Vagina (tissue), 2 donors: ENCODE measurements at regions not wholly inside any gene's neighbourhood (a gene's known extent, or its start where the extent isn't known, plus 50 kb on each side); places are given as distances from the start of the nearest gene placed in this dataset.

ENCODE experiments used
- DNase-seq, 2 donors: peaks; one replicate each; pipeline ENCODE4 v3.0.0-alpha.2; 2017; ENCODE audit errors: extremely low spot score in 2 of 2
- H3K27ac ChIP-seq: fragments of 200-600 bp; sonication (generic); one replicate; pipeline ENCODE4 v1.5.1; 2019
- H3K27me3 ChIP-seq: fragments of 200-600 bp; sonication (generic); one replicate; pipeline ENCODE4 v1.5.1; 2019
- H3K36me3 ChIP-seq, 2 donors: fragments of 200-600 bp; sonication (generic); one replicate each; pipeline ENCODE4 v1.5.1; 2017 to 2019
- H3K4me1 ChIP-seq: fragments of 200-600 bp; sonication (generic); one replicate; pipeline ENCODE4 v1.5.1; 2019
- H3K4me3 ChIP-seq, 2 donors: fragments of 200-600 bp; sonication (generic); 1 replicate in 1 of 2; 2 replicates in 1 of 2; pipeline ENCODE4 v1.5.1; 2016 to 2019
- H3K9me3 ChIP-seq: fragments of 200-600 bp; sonication (generic); one replicate; pipeline ENCODE4 v1.5.1; 2019
- CTCF ChIP-seq, 3 experiments: fragments of 450-650 bp in 2 of 3; fragments of 200-600 bp in 1 of 3; sonication (generic) in 1 of 3; IDR thresholded peaks; one replicate each; pipeline ENCODE4 v1.5.1; 2017 to 2019; ENCODE audit warnings: antibody characterized with exemption in 3 of 3, mild to moderate bottlenecking in 2 of 3, moderate library complexity in 2 of 3
- POLR2A ChIP-seq, 2 donors: fragments of 450-650 bp; IDR thresholded peaks; one replicate each; pipeline ENCODE4 v1.6.1; 2017; ENCODE audit warnings: antibody characterized with exemption in 2 of 2, mild to moderate bottlenecking in 2 of 2, moderate library complexity in 2 of 2
- POLR2AphosphoS5 ChIP-seq, 2 donors: sonication (generic); formaldehyde crosslinking; IDR thresholded peaks; one replicate each; pipeline ENCODE4 v1.9.0; 2017; ENCODE audit warnings: antibody characterized with exemption in 2 of 2, mild to moderate bottlenecking in 2 of 2, low read depth in 1 of 2; ENCODE audit not compliant: insufficient read depth in 1 of 2
- intact Hi-C: fragments of 100-400 bp; cut with DNase I; formaldehyde crosslinking; loops from one replicate; pipeline ENCODE4 v1.15.1; 2023

DNA sequence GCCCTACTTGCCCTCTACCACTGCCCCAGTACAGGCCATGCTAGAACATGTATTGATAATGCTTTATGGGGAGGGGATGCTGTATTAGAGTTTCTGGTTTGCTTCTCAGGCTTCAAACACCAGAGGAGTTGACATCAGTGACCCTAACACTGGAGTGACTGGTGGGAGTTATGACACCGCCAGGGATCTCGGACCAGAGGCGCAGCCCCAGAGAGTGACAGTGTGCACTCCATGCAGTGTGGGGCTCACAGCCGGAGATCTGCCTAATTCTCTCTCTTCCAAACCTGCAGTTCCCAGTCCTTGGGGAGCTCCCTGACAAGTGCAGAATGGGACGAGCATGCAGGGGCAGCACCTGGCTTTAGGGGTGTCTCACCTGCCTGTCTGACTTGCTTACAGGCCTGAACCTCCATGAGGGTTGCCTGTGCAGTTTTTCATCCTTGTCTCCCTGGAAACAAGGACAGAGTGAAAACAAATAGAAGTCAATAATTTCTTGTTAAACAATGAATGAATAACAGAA lies 244.9 kb upstream of the MYT1L start:
- TF ChIP-seq POLR2A (IDR thresholded peaks at IDR 0.05) (no peak), CTCF (IDR thresholded peaks at IDR 0.05) (no peak), POLR2AphosphoS5 (IDR thresholded peaks at IDR 0.05; ENCODE audit: insufficient read depth in 1 of 2, low read depth in 1 of 2) (no peak)
- intact Hi-C loops, result no loop called here
- Histone ChIP-seq H3K36me3 (no peaks in the 10 kb centered on the region), H3K27ac (no peak overlapping the region), H3K4me1 (no peaks in the 10 kb centered on the region), H3K4me3 (no peak overlapping the region), H3K9me3 (no peaks in the 10 kb centered on the region), H3K27me3 (no peaks in the 10 kb centered on the region)
- peak; percentile 52 to 58 for DNase-seq

- Histone ChIP-seq H3K36me3 (no peaks in the 10 kb centered on the region), H3K9me3 (no peaks in the 10 kb centered on the region), H3K4me3 (no peak overlapping the region), H3K27ac (no peak overlapping the region), H3K27me3 (no peaks in the 10 kb centered on the region), H3K4me1 (no peaks in the 10 kb centered on the region)
- TF ChIP-seq CTCF (IDR thresholded peaks at IDR 0.05), result no peak
- TF ChIP-seq POLR2A (IDR thresholded peaks at IDR 0.05), result no peak
- TF ChIP-seq POLR2AphosphoS5 (IDR thresholded peaks at IDR 0.05; ENCODE audit: insufficient read depth in 1 of 2, low read depth in 1 of 2), result no peak
- DNase-seq, result peak in 1 of 2 donors; percentile 49
- intact Hi-C loops, result no loop called here
Observed at GRCh38 chr2:2575181-2575577, 244.1 kb upstream of the MYT1L start.

DNA sequence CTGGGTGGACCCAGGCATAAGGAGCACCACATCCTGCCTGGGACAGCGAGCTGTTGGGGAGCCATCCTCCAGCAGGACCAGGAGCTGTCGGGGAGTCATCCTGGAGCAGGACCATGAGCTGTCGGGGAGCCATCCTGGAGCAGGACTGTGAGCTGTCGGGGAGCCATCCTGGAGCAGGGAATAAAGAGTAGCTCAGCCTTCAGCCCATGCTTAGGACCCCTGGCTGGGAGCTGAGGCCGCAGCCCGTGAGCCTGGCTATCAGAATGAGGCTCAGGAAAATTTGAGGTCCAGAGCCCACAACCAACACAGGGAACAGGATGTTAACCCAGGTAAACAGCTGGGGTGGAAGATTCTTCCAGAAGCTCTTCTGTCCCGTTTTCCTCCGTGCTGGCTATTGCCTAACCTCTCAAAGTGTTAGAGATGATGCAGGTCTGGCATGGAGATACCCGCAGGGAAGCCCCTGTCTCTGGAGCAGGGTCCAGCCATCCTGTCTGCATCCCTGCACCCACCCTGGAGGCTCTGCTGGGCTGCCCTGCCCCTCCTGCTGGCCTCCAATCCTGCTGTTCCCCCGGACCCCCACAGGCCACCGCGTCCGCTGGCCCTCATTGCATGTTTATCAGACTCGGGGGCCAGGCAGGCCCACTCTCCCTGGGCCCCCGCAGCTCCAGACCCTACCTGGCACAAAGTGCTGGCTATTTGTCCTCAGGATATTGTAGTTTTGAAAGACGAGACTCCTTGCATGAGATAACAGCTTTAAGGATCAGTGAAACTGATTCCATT lies 243.5 kb upstream of the MYT1L start:
- Histone ChIP-seq H3K27me3 (no peaks in the 10 kb centered on the region), H3K9me3 (no peaks in the 10 kb centered on the region), H3K4me1 (no peaks in the 10 kb centered on the region), H3K27ac (no peak overlapping the region), H3K36me3 (no peaks in the 10 kb centered on the region), H3K4me3 (no peak overlapping the region)
- peak; percentile 61 to 67 for DNase-seq
- TF ChIP-seq CTCF (IDR thresholded peaks at IDR 0.05) (no peak), POLR2A (IDR thresholded peaks at IDR 0.05) (no peak), POLR2AphosphoS5 (IDR thresholded peaks at IDR 0.05; ENCODE audit: insufficient read depth in 1 of 2, low read depth in 1 of 2) (no peak)
- intact Hi-C loops, result no loop called here

DNA sequence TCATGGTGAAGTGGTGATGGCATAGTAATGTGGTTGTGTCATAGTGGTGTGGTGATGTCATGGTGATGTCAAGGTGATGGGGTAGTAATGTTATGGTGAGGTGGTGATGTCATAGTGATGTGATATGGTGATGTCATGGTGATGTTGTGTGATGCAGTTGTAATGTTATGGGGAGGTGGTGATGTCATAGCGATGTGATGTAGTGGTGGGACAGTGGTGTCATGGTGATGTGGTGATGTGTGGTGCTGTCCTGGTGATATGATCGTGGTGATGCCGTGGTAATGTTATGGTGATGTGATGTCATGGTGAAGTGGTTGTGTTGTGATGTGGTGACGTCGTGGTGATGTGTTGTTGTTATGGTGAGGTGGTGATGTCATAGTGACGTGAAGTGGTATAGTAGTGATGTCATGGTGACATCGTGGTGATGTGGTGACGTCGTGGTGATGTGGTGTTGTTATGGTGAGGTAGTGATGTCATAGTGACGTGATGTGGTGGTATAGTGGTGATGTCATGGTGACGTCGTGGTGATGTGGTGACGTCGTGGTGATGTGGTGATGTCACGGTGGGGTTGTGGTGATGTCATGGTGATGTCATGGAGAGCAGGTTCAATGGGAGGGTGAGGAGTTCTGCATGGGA lies 242.7 kb upstream of the MYT1L start:
- H3K27me3 ChIP-seq, result no peaks in the 10 kb centered on the region
- TF ChIP-seq CTCF (IDR thresholded peaks at IDR 0.05) (no peak), POLR2A (IDR thresholded peaks at IDR 0.05) (no peak), POLR2AphosphoS5 (IDR thresholded peaks at IDR 0.05; ENCODE audit: insufficient read depth in 1 of 2, low read depth in 1 of 2) (no peak)
- no peaks in the 10 kb centered on the region for H3K4me1 ChIP-seq
- H3K36me3 ChIP-seq, result no peaks in the 10 kb centered on the region
- H3K4me3 ChIP-seq, result no peak overlapping the region
- peak; percentile 52 to 55 for DNase-seq
- H3K9me3 ChIP-seq, result no peaks in the 10 kb centered on the region
- no peak overlapping the region for H3K27ac ChIP-seq
- intact Hi-C loops, result no loop called here

GRCh38 chr2:2573205-2573604 lies 242.1 kb upstream of the MYT1L start:
- H3K9me3 ChIP-seq, result no peaks in the 10 kb centered on the region
- no peaks in the 10 kb centered on the region for H3K36me3 ChIP-seq
- no peak overlapping the region for H3K4me3 ChIP-seq
- no peaks in the 10 kb centered on the region for H3K27me3 ChIP-seq
- DNase-seq, result peak in 1 of 2 donors; percentile 64
- no peaks in the 10 kb centered on the region for H3K4me1 ChIP-seq
- TF ChIP-seq POLR2AphosphoS5 (IDR thresholded peaks at IDR 0.05; ENCODE audit: insufficient read depth in 1 of 2, low read depth in 1 of 2), result no peak
- TF ChIP-seq CTCF (IDR thresholded peaks at IDR 0.05), result no peak
- intact Hi-C loops, result no loop called here
- H3K27ac ChIP-seq, result no peak overlapping the region
